HG03196 (cell line): ENCODE measurements at regions not wholly inside any gene's neighbourhood (a gene's known extent, or its start where the extent isn't known, plus 50 kb on each side); places are given as distances from the start of the nearest gene placed in this dataset.
A peak's percentile ranks its signal among the peaks of the same experiment; 100 is the strongest.

ENCODE experiments used
- ATAC-seq: cut with Tn5 transposase; IDR thresholded peaks from one replicate; pipeline ENCODE4 v1.9.1; 2021; ENCODE audit not compliant: unreplicated experiment

DNA sequence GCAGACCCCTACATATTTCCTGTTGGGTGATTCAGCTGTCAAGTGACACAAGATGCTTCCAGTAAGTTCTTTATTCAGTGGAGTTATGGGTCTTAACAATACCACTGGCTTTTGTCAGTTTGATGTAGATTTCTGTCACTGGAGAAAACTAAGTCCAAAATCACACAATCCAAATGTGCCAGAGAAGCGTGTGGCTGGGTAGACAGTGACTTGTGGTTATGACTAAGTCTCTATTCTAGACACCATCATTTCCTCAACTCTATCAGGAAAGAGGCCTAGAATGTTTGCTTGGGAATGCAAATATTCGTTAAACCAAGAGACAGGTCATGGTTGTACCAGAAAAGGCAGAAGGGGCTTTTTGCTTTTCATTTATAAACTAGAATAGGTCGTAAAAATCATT is 54.4 kb upstream of the HS3ST1 start:
- ATAC-seq: no peak

DNA sequence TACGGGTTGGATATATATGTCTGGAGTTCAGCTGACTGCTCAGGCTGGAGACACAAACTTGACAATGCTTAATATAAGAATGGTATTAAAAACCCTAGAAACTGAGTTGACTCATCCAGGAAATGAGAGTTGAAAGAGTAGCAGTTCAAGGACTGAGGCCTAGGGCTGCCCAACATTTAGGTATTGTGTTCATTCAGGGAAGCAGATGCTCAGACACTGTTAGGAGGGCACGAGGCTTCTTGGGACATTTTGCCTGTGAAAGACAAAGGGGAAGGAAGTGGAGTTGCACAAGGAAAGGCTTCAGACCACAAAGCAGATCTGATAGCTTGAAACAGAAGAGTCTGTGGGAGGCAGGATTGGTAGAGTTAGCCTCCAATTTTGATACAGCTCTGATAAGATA is 52.0 kb upstream of the HS3ST1 start:
- peak; percentile 93 for ATAC-seq
